ENCODE measurements at regions not wholly inside any gene's neighbourhood (a gene's known extent, or its start where the extent isn't known, plus 50 kb on each side); places are given as distances from the start of the nearest gene placed in this dataset.
"Not testable (repeated sequence)": the region's sequence is repeated elsewhere in the genome, so short reads cannot be mapped to it uniquely, and the experiment has no call there.

- no peak for DNase-seq (ENCODE audit: low spot score)
Measured at GRCh38 chr16:9593440-9593839, 502.0 kb downstream of the HAPSTR1 start.

- DNase-seq (ENCODE audit: low spot score), result no peak
Measured at GRCh38 chr16:9594047-9594446, 502.6 kb downstream of the HAPSTR1 start.

- DNase-seq (ENCODE audit: low spot score), result no peak
Measured at GRCh38 chr16:9594946-9595345, 503.5 kb downstream of the HAPSTR1 start.

GRCh38 chr16:9595393-9595792, 503.9 kb downstream of the HAPSTR1 start:
- DNase-seq (ENCODE audit: low spot score), result no peak

DNA sequence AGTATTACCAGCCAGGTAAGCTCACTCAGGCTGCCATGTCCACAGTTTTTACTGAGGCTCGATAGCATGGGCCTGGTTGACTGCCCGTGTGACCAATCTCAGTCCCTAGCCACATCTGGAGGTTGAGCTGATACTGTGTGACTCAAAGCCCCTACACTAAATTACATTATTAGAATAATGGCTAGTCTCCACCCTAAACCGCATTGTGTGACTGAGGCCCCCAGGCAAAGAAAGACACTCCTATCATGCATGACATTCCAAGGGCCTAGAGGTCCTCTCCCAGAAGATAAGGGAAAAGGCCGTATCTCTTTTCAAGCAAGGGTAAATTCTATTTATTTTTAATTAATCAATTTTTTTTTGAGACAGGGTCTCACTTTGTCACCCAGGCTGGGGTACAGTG, 505.3 kb downstream of the HAPSTR1 start:
- no peak for DNase-seq (ENCODE audit: low spot score)

GRCh38 chr16:9597967-9598730, 506.7 kb downstream of the HAPSTR1 start:
- no peak for DNase-seq (ENCODE audit: low spot score)

DNA sequence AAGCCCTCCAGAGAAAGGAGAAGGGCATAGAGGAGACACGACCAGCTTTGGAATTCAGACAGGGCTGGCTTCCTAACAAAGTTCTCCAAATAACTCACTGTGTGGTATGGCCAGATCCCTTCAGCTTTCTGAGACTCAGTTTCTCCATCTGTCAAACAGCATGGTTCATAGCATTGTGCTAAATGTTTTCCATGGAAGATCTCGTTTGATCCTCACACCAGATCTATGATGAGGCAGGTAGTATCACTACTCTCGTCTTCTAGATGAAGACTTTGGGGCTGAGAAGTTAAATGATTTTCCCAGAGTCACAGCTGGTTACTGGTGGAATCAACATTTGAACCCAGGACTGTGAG, 507.3 kb downstream of the HAPSTR1 start:
- no peak for DNase-seq (ENCODE audit: low spot score)

GRCh38 chr16:9599415-9600120, 508.1 kb downstream of the HAPSTR1 start:
- no peak for DNase-seq (ENCODE audit: low spot score)

GRCh38 chr16:9602189-9602588, 510.7 kb downstream of the HAPSTR1 start:
- no peak for DNase-seq (ENCODE audit: low spot score)

- peak; percentile 6 for DNase-seq (ENCODE audit: low spot score)
Measured at GRCh38 chr16:9603316-9603715, 511.9 kb downstream of the HAPSTR1 start.

GRCh38 chr16:9607515-9608230, 516.2 kb downstream of the HAPSTR1 start:
- no peak for DNase-seq (ENCODE audit: low spot score)

DNA sequence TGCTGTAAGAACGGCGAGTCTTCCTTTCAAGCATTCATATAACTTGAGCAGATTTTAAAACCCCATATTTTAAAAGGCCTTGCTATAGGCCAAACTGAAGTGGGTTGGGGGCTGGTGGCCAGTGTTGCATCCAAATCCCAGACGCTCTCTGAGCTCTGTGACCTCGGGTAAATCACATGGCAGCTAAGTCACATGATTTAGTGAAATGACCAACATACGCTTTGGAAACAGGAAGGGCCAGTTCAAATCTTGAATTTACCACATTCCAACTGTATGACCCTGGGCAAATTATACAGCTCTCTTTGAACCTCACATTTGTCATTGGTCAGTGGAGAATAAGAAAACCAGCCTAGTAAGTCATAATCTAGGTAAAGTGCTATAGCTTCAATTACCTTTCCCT, 519.3 kb downstream of the HAPSTR1 start:
- DNase-seq (ENCODE audit: low spot score), result no peak

GRCh38 chr16:9612267-9612666, 520.8 kb downstream of the HAPSTR1 start:
- DNase-seq (ENCODE audit: low spot score), result no peak

- no peak for DNase-seq (ENCODE audit: low spot score)
Measured at GRCh38 chr16:9614389-9614788, 522.9 kb downstream of the HAPSTR1 start.

- no peak for DNase-seq (ENCODE audit: low spot score)
Measured at GRCh38 chr16:9622268-9622667, 530.8 kb downstream of the HAPSTR1 start.

DNA sequence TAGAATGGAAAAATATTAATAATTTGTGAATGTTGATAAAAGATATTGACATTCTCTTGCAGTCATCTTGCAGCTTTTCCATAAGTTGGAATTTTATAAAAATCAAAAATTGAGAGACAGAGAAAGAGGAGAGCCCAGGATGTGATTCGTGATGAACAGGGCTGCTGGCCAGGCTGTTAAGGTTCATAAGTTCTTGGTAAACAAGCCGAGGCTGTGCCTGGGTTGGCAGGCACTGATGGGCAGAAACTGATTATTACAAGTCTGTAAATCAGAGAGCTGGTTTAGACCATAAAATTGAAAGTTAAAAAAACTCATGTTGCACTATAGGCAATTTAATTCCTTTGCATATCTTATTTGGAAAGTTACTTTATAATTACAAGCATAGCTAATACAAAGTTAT, 533.7 kb downstream of the HAPSTR1 start:
- DNase-seq (ENCODE audit: low spot score), result no peak

GRCh38 chr16:9627427-9627826, 536.0 kb downstream of the HAPSTR1 start:
- no peak for DNase-seq (ENCODE audit: low spot score)

GRCh38 chr16:9630119-9630518, 538.7 kb downstream of the HAPSTR1 start:
- DNase-seq (ENCODE audit: low spot score), result no peak

- DNase-seq (ENCODE audit: low spot score), result no peak
Measured at GRCh38 chr16:9630985-9631384, 539.5 kb downstream of the HAPSTR1 start.

DNA sequence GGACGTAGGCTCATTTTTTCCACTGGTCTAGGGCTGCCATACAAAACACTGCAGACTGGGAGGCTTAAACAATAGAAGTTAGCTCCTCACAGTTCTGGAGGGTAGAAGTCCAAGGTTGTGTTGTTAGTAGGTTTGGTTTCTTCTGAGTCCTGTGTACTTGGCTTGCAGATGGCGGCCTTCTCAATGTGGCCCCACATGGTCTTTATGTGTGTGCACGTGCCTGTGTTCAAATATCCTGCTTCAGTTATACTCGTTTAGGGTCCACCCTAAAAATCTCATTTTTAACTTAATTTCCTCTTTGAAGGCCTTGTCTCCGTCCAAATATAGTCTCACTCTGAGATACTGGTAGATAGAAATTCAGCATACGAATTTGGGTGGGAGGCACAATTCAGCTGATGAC, 542.4 kb downstream of the HAPSTR1 start:
- DNase-seq (ENCODE audit: low spot score), result no peak

- not testable (repeated sequence) for DNase-seq (ENCODE audit: low spot score)
Measured at GRCh38 chr16:9635150-9635720, 543.8 kb downstream of the HAPSTR1 start.

GRCh38 chr16:9644258-9644657, 538.0 kb downstream of the GRIN2A start:
- no peak for DNase-seq (ENCODE audit: low spot score)

GRCh38 chr16:9645911-9646310, 536.3 kb downstream of the GRIN2A start:
- DNase-seq (ENCODE audit: low spot score), result peak; percentile 1
